SK-N-SH (cell line): ENCODE measurements at regions not wholly inside any gene's neighbourhood (a gene's known extent, or its start where the extent isn't known, plus 50 kb on each side); places are given as distances from the start of the nearest gene placed in this dataset.

ENCODE experiments used
- CTCF ChIA-PET: fragments of 300-600, 350-600 bp; formaldehyde crosslinking; extraction: SDS; loops from one replicate; lab custom pipeline; 2021; lab: Yijun Ruan, JAX
- POLR2A ChIA-PET: fragments of 350-600 bp; sonication (Branson Sonifier 250); formaldehyde crosslinking; extraction: SDS; loops from one replicate; lab custom pipeline; 2020; ENCODE audit warnings: antibody characterized with exemption, inconsistent platforms; lab: Yijun Ruan, JAX
- DNase-seq: peaks from one replicate; pipeline ENCODE4 v3.0.0; 2012
- H2AFZ ChIP-seq: fragments of 200-600 bp; sonication (generic); 2 replicates; pipeline ENCODE4 v1.8.1; 2016; ENCODE audit warnings: antibody characterized with exemption, mild to moderate bottlenecking, low read depth
- H3F3A ChIP-seq: fragments of 200-600 bp; sonication (generic); replicated peaks from 2 replicates; pipeline ENCODE3; 2016; ENCODE audit warnings: antibody characterized with exemption, mild to moderate bottlenecking; ENCODE audit not compliant: insufficient read depth
- H3K27ac ChIP-seq, 2 experiments: fragments of 200-500 bp in 1 of 2; fragments of 200-600 bp in 1 of 2; sonication (Bioruptor generic) in 1 of 2; sonication (generic), shearing (Covaris generic) in 1 of 2; 2 replicates each; pipeline versions ENCODE4 v1.5.1 to v1.6.1; 2014 to 2016; ENCODE audit warnings: low read depth in 2 of 2, inconsistent platforms in 1 of 2, low read length in 1 of 2, mild to moderate bottlenecking in 1 of 2, mixed read lengths in 1 of 2
- H3K27me3 ChIP-seq: fragments of 200-600 bp; sonication (generic), shearing (Covaris generic); 2 replicates; pipeline ENCODE4 v1.6.1; 2016; ENCODE audit warnings: mixed run types; ENCODE audit not compliant: insufficient read depth
- H3K36me3 ChIP-seq, 2 experiments: fragments of 200-500 bp in 1 of 2; fragments of 200-600 bp in 1 of 2; sonication (Bioruptor generic) in 1 of 2; sonication (generic) in 1 of 2; replicated peaks in 1 of 2; 2 replicates each; pipeline versions ENCODE3 to v1.5.1; 2014 to 2016; ENCODE audit warnings: low read length in 1 of 2, mild to moderate bottlenecking in 1 of 2; ENCODE audit not compliant: insufficient read depth in 2 of 2, control insufficient read depth in 1 of 2
- H3K4me1 ChIP-seq, 2 experiments: fragments of 200-500 bp in 1 of 2; fragments of 200-600 bp in 1 of 2; sonication (Bioruptor generic) in 1 of 2; sonication (generic), shearing (Covaris generic) in 1 of 2; 2 replicates each; pipeline versions ENCODE4 v1.5.1 to v1.6.1; 2014 to 2016; ENCODE audit warnings: low read depth in 1 of 2, low read length in 1 of 2, mixed run types in 1 of 2; ENCODE audit not compliant: insufficient read depth in 2 of 2, control insufficient read depth in 1 of 2
- H3K4me2 ChIP-seq: fragments of 200-600 bp; sonication (generic), shearing (Covaris generic); 2 replicates; pipeline ENCODE4 v1.6.1; 2017; ENCODE audit warnings: mixed run types
- H3K4me3 ChIP-seq, 2 experiments: fragments of 200-500 bp in 1 of 2; fragments of 200-600 bp in 1 of 2; sonication (Bioruptor generic) in 1 of 2; sonication (generic), shearing (Covaris generic) in 1 of 2; 2 replicates each; pipeline versions ENCODE4 v1.5.1 to v1.8.1; 2014 to 2016; ENCODE audit warnings: low read depth in 2 of 2, inconsistent platforms in 1 of 2, low read length in 1 of 2, mild to moderate bottlenecking in 1 of 2, mixed read lengths in 1 of 2, moderate library complexity in 1 of 2
- H3K79me2 ChIP-seq: fragments of 200-600 bp; sonication (generic); 2 replicates; pipeline ENCODE4 v1.8.1; 2017; ENCODE audit warnings: mild to moderate bottlenecking; ENCODE audit not compliant: insufficient read depth
- H3K9ac ChIP-seq: fragments of 200-600 bp; sonication (generic); 2 replicates; pipeline ENCODE4 v1.6.1; 2017; ENCODE audit warnings: mixed run types
- H3K9me2 ChIP-seq: fragments of 200-600 bp; sonication (generic); 2 replicates; pipeline ENCODE4 v1.6.1; 2017; ENCODE audit warnings: mixed run types
- H3K9me3 ChIP-seq: fragments of 200-600 bp; sonication (generic); 2 replicates; pipeline ENCODE4 v1.6.1; 2017; ENCODE audit warnings: mixed run types, mild to moderate bottlenecking, moderate library complexity
- H4K20me1 ChIP-seq: fragments of 200-600 bp; sonication (generic); 2 replicates; pipeline ENCODE4 v1.6.1; 2017; ENCODE audit warnings: mild to moderate bottlenecking, mixed run types; ENCODE audit not compliant: insufficient read depth
- CTCF ChIP-seq: fragments of 200-600 bp; sonication (generic); IDR thresholded peaks from 2 replicates; pipeline ENCODE4 v1.6.1; 2017; ENCODE audit warnings: antibody characterized with exemption, mild to moderate bottlenecking, moderate library complexity
- FOSL2 ChIP-seq: IDR thresholded peaks from 2 replicates; pipeline ENCODE4 v1.4.0; 2012; ENCODE audit warnings: low read depth, mild to moderate bottlenecking, moderate library complexity, borderline replicate concordance
- GABPA ChIP-seq: IDR thresholded peaks from 2 replicates; pipeline ENCODE4 v1.4.0; 2012; ENCODE audit warnings: low read depth, mild to moderate bottlenecking
- MAX ChIP-seq: IDR thresholded peaks from 2 replicates; pipeline ENCODE4 v1.4.0; 2012; ENCODE audit warnings: low read depth
- MEF2A ChIP-seq: IDR thresholded peaks from 2 replicates; pipeline ENCODE4 v1.4.0; 2012; ENCODE audit warnings: low read depth, borderline replicate concordance
- PBX3 ChIP-seq: IDR thresholded peaks from 2 replicates; pipeline ENCODE4; 2012
- POLR2AphosphoS5 ChIP-seq: IDR thresholded peaks from 2 replicates; pipeline ENCODE4 v1.6.1; 2012; ENCODE audit warnings: low read depth, low read length
- RAD21 ChIP-seq: IDR thresholded peaks from 2 replicates; pipeline ENCODE4 v1.6.1; 2012; ENCODE audit warnings: mild to moderate bottlenecking, low read length
- RCOR1 ChIP-seq: fragments of 150-350 bp; IDR thresholded peaks from 2 replicates; pipeline ENCODE4 v1.6.1; 2017; ENCODE audit warnings: antibody characterized with exemption, low read length
- REST ChIP-seq: IDR thresholded peaks from 2 replicates; pipeline ENCODE4 v1.6.1; 2012; ENCODE audit warnings: mild to moderate bottlenecking, low read depth, low read length, moderate library complexity
- RXRA ChIP-seq: IDR thresholded peaks from 2 replicates; pipeline ENCODE4 v1.4.0; 2012; ENCODE audit warnings: low read depth, mild to moderate bottlenecking, borderline replicate concordance
- SIN3A ChIP-seq: IDR thresholded peaks from 2 replicates; pipeline ENCODE4 v1.6.1; 2012; ENCODE audit warnings: low read depth, mild to moderate bottlenecking, low read length, moderate library complexity, borderline replicate concordance
- SMC3 ChIP-seq: IDR thresholded peaks from 2 replicates; pipeline ENCODE4 v1.6.1; 2012; ENCODE audit warnings: low read depth, low read length, improper control_type of control experiment
- TAF1 ChIP-seq: IDR thresholded peaks from 2 replicates; pipeline ENCODE4 v1.6.1; 2012; ENCODE audit warnings: low read depth, mild to moderate bottlenecking, low read length, moderate library complexity, borderline replicate concordance
- TCF12 ChIP-seq: IDR thresholded peaks from 2 replicates; pipeline ENCODE4 v1.4.0; 2012
- USF2 ChIP-seq: fragments of 150-350 bp; IDR thresholded peaks from 2 replicates; pipeline ENCODE4 v1.6.1; 2017; ENCODE audit warnings: antibody characterized with exemption, low read length, low read depth, borderline replicate concordance
- YY1 ChIP-seq: IDR thresholded peaks from 2 replicates; pipeline ENCODE4 v1.4.0; 2012; ENCODE audit warnings: low read depth, mild to moderate bottlenecking
- WGBS: methylation state at CpG from one replicate; pipeline ENCODE4 v1.1.6; 2017; ENCODE audit warnings: low lambda C conversion rate; 5-methylcytosine and 5-hydroxymethylcytosine counted together

- Histone ChIP-seq H3K4me1 (no peaks in the 10 kb centered on the region), H3F3A (no peaks in the 10 kb centered on the region), H3K36me3 (no peaks in the 10 kb centered on the region), H3K4me3 (no peak overlapping the region), H3K4me2 (no peak overlapping the region), H3K9ac (no peak overlapping the region), H3K79me2 (no peaks in the 10 kb centered on the region; the same call in 1 of the 2 replicates), H3K9me2 (no peaks in the 10 kb centered on the region), H3K9me3 (no peaks in the 10 kb centered on the region), H3K27me3 (peaks cover 23% of the 10 kb centered on the region; the same call in 1 of the 2 replicates), H2AFZ (no peak overlapping the region), H4K20me1 (no peaks in the 10 kb centered on the region), H3K27ac (no peak overlapping the region)
- ChIA-PET CTCF (interaction anchor here (0.6 to 5.2 kb wide), 16 partner anchors 9 to 146 kb away, joined by 3 to 32 read pairs (median 4); no protein-coding TSS in a partner anchor), POLR2A (no interaction called here)
- 52% methylated on average over 10 of the region's 11 CpGs for WGBS
- no peak for TF ChIP-seq YY1
- TF ChIP-seq CTCF, result no peak
- no peak for TF ChIP-seq REST
- no peak for TF ChIP-seq MEF2A
- TF ChIP-seq TCF12, result no peak
- TF ChIP-seq SMC3, result no peak
- TF ChIP-seq SIN3A, result no peak
- TF ChIP-seq PBX3, result no peak
- TF ChIP-seq POLR2AphosphoS5, result no peak
- TF ChIP-seq RAD21, result no peak
- no peak for TF ChIP-seq RCOR1
- TF ChIP-seq MAX, result no peak
- TF ChIP-seq GABPA, result no peak
- no peak for TF ChIP-seq TAF1
- no peak for TF ChIP-seq FOSL2
- no peak for TF ChIP-seq RXRA
- no peak for TF ChIP-seq USF2
- DNase-seq, result no peak
Observed at GRCh38 chr22:22061085-22062077, 78.8 kb upstream of the TOP3B start.
